Astrocyte (in vitro differentiated cells and primary cell): ENCODE measurements at regions not wholly inside any gene's neighbourhood (a gene's known extent, or its start where the extent isn't known, plus 50 kb on each side); places are given as distances from the start of the nearest gene placed in this dataset.

Source experiments
- EZH2 ChIP-seq: IDR thresholded peaks from 2 replicates; pipeline ENCODE4 v1.6.1; 2012; ENCODE audit warnings: mild to moderate bottlenecking, low read length, inconsistent platforms; ENCODE audit not compliant: insufficient read depth
- TF ChIP-seq, protein P1 (sequence below): IDR thresholded peaks from 2 replicates; pipeline ENCODE4 v1.5.1; 2011; ENCODE audit warnings: low read depth, mild to moderate bottlenecking, inconsistent platforms, low read length, moderate library complexity; ENCODE audit not compliant: insufficient read depth

- TF ChIP-seq, protein P1, sequence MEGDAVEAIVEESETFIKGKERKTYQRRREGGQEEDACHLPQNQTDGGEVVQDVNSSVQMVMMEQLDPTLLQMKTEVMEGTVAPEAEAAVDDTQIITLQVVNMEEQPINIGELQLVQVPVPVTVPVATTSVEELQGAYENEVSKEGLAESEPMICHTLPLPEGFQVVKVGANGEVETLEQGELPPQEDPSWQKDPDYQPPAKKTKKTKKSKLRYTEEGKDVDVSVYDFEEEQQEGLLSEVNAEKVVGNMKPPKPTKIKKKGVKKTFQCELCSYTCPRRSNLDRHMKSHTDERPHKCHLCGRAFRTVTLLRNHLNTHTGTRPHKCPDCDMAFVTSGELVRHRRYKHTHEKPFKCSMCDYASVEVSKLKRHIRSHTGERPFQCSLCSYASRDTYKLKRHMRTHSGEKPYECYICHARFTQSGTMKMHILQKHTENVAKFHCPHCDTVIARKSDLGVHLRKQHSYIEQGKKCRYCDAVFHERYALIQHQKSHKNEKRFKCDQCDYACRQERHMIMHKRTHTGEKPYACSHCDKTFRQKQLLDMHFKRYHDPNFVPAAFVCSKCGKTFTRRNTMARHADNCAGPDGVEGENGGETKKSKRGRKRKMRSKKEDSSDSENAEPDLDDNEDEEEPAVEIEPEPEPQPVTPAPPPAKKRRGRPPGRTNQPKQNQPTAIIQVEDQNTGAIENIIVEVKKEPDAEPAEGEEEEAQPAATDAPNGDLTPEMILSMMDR, result no peak
- TF ChIP-seq EZH2, result no peak
Measured at GRCh38 chr20:48166082-48166835, 381.0 kb upstream of the SULF2 start.
